GM12801 (cell line): ENCODE measurements at regions not wholly inside any gene's neighbourhood (a gene's known extent, or its start where the extent isn't known, plus 50 kb on each side); places are given as distances from the start of the nearest gene placed in this dataset.

Experiments used
- TF ChIP-seq, protein P1 (sequence below): IDR thresholded peaks from one replicate; pipeline ENCODE4 v1.5.1; 2011; ENCODE audit warnings: control low read depth; ENCODE audit not compliant: insufficient read length; ENCODE audit errors: extremely low read depth

DNA sequence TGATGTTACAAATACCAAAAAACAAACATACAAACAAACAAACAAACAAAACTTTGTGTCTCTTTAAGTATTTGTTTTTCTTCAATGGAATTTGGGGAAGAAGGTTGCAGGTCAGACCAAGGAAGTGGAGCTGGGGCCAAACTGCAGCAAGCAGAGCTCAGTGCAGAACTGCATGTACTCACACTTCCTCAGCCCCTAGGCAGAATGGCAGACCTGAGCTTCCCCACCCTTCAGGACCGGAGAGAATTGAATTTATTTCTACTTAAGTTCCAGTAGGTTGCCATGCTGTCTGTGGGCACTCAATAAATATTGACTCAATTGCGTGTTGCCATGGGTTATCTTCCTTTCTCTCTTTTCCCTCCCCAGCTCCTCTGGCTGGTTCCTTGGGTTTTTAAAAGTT, 173.6 kb downstream of the PTGER3 start:
- TF ChIP-seq, protein P1, sequence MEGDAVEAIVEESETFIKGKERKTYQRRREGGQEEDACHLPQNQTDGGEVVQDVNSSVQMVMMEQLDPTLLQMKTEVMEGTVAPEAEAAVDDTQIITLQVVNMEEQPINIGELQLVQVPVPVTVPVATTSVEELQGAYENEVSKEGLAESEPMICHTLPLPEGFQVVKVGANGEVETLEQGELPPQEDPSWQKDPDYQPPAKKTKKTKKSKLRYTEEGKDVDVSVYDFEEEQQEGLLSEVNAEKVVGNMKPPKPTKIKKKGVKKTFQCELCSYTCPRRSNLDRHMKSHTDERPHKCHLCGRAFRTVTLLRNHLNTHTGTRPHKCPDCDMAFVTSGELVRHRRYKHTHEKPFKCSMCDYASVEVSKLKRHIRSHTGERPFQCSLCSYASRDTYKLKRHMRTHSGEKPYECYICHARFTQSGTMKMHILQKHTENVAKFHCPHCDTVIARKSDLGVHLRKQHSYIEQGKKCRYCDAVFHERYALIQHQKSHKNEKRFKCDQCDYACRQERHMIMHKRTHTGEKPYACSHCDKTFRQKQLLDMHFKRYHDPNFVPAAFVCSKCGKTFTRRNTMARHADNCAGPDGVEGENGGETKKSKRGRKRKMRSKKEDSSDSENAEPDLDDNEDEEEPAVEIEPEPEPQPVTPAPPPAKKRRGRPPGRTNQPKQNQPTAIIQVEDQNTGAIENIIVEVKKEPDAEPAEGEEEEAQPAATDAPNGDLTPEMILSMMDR: no peak

- TF ChIP-seq, protein P1: no peak
Observed at GRCh38 chr1:70874818-70875217, 172.8 kb downstream of the PTGER3 start.

- TF ChIP-seq, protein P1: no peak
Observed at GRCh38 chr1:70877343-70877742, 170.3 kb downstream of the PTGER3 start.

GRCh38 chr1:70887936-70888335, 159.7 kb downstream of the PTGER3 start:
- TF ChIP-seq, protein P1: no peak

DNA sequence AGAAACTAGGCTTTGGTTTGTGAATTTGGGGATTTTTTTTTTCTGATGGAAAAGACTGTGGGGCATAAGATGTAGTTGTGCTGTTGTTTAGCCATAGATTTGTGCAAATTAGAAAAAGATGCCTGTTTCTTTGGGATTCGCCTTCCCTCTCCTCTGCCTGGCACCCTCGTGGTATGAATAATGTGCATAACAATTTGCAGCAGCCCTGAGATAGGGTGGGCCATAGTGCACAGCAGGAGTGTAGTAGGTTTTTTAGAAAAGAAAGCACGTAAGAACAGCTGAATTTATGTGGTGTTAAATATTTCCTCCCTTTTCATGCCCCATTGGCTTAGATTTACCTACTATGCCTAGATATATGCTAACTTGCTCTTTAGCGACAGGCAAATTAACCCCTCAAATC, 158.9 kb downstream of the PTGER3 start:
- TF ChIP-seq, protein P1: no peak

DNA sequence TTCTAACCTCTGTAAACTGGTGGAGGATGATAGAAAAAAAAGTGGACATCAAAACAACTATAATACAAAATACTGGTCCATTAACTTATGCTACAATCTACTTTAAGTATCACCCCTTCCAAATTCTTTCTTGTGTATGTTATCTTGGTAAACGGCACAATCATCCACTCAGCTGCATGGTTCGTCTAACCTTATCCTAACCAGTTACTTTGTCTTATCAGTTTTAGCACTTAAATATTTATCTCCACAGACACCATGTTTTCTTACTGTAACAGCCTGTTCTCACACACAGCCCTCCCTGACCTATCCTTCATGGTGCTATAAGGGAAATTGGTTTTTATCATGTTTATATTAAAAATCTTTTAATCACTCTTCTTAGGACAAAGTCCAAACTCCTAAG, 157.2 kb downstream of the PTGER3 start:
- TF ChIP-seq, protein P1: no peak

- TF ChIP-seq, protein P1: no peak
Observed at GRCh38 chr1:70891051-70891843, 156.4 kb downstream of the PTGER3 start.

GRCh38 chr1:70892140-70892539, 155.5 kb downstream of the PTGER3 start:
- TF ChIP-seq, protein P1: no peak
